M059J (cell line): ENCODE measurements at regions not wholly inside any gene's neighbourhood (a gene's known extent, or its start where the extent isn't known, plus 50 kb on each side); places are given as distances from the start of the nearest gene placed in this dataset.
A peak's percentile ranks its signal among the peaks of the same experiment; 100 is the strongest.

Experiments used
- DNase-seq: peaks from one replicate; pipeline ENCODE4 v3.0.0-alpha.2; 2012; ENCODE audit warnings: low read depth

GRCh38 chr1:234735476-234735875 is 125.5 kb upstream of the IRF2BP2 start:
- no peak for DNase-seq

GRCh38 chr1:234734869-234735268 is 124.9 kb upstream of the IRF2BP2 start:
- DNase-seq, result no peak

DNA sequence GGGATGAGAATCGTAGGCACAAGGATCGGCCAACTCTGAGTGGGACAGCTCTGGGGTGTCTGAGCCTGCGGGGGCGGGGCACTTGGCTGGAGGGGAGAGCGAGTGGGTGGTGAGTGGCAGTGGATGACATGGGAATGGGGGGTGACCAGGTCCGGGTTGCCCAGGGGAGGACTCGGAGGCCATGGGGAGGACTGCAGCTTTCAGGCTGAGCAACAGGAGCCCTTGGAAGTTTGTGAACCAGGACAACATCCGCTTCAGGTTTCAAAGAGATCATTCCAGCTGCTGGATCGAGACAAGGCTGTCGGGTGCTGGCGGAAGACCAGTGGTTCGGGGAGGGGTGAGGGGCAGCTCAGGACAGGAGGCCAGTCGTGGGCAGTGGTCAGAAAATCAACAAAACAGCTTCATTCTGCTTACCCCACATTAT is 124.4 kb upstream of the IRF2BP2 start:
- DNase-seq, result no peak

GRCh38 chr1:234733427-234733826 is 123.4 kb upstream of the IRF2BP2 start:
- DNase-seq, result no peak

DNA sequence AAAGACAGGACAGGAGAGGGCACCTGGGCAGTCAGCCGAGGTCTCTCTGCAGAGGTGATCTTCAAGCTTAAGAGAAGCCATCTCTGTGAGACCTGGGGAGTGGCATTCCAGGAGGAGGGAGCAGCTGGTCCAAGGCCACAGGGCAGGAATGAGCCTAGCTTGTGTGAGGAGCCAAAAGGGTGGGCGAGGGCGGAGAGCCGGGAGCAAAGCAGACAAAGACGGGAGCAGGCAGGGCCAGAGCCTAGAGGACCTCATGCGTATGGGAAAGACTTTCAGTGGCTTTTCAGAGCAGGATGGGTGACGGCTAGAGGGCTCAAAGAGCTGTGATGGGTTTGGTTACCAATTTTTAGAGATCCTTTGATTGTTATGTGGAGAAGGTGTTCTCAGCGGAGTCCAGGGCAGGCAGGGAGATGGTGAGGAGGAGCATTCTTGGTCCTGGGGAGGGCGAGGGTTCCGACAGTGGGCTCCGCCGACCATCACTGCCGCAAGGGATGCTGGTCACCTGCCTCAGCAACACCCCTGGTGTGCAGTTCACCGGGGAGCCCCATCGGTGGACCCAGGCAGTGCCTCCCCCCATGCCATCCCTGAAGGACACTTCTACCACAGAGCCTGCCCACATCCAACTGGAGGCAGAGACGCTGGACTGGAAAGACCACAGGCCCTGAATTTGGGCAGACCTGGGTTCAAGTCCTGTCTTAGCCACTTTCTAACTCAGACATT is 122.9 kb upstream of the IRF2BP2 start:
- DNase-seq, result no peak

GRCh38 chr1:234732260-234732659 is 122.3 kb upstream of the IRF2BP2 start:
- DNase-seq, result no peak

DNA sequence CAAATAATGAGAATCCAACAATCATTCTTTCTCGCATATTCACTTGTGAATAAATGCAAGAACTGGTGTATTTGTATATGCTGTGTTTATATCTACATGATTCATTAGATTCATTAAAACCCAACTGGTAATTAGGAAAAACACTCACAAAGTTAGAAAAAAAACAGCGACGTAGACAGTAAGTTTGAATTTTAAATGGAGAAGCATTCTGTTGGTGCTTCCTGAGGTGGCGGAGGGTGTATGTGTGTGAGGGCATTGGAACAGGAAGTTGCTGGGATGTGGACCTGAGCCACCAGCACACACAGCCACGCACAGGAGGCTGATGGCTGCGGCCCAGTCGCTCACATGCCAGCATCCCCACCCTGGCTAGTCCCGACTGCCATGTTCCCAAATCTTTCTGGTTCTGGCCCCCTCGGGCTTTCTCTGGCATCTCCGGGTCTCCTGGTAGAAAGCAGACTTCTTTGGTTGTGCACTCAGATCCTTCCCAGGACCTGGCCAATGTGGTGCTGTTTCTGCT is 121.6 kb upstream of the IRF2BP2 start:
- no peak for DNase-seq

DNA sequence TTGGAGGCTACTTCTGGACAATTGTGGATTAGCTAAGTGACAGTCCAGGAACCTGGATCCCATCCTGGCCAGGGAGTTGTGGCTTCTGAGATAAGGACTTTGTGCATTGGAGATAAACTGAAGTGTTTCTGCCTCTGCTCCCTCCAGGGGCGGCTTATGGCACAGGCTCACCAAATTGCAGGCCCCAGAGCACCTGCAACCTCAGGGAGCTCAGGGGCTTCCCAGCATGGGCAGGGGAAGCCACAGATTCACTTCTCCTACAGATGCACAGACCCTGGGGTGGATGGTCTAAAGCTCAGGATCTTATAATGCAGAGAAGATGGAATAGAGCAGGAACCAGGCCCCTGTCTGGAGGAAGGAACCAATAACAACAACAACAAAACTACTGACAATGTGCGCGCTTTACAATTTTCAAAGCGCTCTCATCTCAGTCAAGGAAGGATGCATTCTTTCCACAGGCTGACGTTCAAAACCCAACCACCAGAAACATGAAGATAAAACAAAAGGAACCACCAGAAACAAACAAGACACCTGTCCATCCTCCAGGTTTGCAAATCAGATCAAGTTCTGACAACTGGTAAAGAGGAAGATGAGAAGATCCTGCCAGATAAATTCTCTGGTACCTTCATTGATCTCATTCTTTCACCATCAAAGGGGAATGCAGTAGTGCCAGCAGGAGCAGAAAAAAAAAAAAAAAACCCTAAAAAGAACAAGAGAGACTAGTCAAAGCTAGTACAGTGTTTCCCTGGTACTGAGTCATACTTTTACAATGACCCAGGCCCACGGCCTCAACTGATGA is 121.0 kb upstream of the IRF2BP2 start:
- peak; percentile 93 for DNase-seq

GRCh38 chr1:234730475-234730769 is 120.4 kb upstream of the IRF2BP2 start:
- DNase-seq, result no peak

GRCh38 chr1:234729561-234730474 is 119.8 kb upstream of the IRF2BP2 start:
- DNase-seq, result peak; percentile 54

- no peak for DNase-seq
Observed at GRCh38 chr1:234728740-234729139, 118.8 kb upstream of the IRF2BP2 start.

- DNase-seq, result peak; percentile 44
Observed at GRCh38 chr1:234727018-234727940, 117.3 kb upstream of the IRF2BP2 start.

- DNase-seq, result no peak
Observed at GRCh38 chr1:234726359-234726943, 116.5 kb upstream of the IRF2BP2 start.

DNA sequence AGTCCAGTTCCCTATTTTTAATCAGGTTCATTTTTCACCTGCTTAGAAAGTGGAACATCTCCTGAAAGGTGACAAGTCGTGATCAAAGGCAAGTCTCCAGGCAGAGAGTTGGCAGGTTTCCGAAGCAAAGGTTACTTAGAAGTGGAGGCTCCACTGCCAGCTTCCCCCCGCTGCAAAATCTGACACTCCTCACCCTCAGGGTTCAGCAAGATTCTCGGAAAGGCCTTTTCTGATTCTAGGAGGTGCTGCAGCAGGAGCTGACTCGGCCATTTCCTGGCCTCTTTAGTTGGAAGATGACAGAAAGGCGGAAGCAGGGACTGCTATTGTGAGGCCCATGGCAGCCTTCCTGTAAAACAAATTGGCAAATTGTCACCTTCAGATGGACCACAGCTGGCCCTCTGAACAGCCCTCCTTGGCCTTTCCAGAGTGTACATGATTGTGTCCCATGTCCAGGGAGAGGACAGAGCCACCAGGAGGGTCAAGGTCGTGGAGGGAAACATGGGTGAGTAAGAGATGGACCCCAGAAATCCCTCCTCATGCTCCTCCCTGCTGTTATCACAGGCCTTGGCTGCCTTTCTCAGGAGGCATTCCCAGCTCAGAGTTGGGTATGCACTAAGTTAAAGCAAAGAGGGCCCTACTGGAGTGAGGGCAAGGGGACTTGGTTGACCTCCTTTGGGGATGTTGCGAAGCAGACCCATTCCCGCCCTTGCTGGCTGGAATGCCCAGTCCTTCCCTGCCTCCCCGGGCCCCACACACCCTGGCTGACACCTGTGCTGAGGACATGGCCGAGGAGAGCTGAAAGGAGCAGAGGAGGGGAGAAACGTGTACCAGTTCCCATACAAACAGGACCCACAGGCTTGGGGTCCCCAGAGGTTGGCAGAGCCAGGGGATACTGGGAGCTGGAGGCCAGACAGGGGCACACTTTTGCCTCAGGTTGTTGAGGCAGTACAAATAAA is 115.5 kb upstream of the IRF2BP2 start:
- peak; percentile 71 for DNase-seq

DNA sequence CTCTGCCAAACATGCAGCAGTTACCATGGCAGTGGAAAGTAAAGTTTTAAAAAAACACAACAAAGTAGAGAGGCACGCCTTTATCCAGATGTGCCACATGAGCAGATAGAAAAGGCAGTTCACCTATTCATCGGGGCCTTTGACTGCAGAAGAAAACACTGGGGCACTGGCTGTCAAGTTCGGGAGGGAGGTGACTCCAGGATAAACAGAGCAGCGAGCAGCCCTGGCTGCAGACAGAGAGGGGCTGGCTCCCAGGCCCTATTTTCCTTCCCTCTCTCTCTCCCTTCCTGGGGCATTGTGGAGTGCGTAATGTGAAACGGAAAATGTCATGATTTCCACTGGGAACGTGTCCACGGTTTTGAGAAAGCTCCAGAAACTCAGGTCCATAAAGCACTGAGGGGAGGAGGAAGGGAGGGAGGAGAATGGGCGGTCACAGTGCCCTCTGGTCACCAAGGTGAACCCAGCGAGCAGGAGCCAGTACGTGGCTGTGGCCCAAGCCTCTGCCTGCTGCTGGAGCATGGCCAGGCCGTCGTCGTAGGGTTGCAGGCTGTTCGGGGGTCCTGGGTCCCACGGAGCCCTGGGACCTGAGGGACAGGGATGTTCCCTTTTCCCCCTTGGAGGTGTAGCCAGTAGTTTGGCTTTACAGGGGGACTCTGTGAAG is 114.7 kb upstream of the IRF2BP2 start:
- no peak for DNase-seq

GRCh38 chr1:234722904-234723720 is 113.1 kb upstream of the IRF2BP2 start:
- DNase-seq, result peak; percentile 90

DNA sequence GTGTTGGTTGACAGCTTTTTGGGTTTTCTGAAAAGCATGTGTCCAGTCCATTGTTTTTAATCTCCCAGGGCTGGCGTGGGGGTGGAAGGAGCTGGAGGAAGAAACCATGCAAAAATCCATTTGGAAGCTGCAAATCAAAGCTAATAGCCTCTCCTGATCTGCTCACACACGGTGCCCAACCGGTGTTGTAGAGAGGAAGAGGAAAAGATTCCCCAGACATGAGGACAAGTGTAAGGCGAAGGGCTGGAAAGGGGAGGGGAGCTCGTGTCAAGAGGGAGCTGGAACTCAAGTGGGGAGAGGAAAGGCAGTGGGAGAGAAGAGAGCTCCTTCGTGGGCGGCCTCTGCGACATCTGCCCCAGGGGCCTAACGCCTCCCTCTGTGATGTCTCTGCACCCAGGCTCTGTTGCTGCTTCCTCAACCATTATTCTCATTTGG is 112.3 kb upstream of the IRF2BP2 start:
- DNase-seq, result no peak
